Fibroblast of lung (primary cell): ENCODE measurements at regions not wholly inside any gene's neighbourhood (a gene's known extent, or its start where the extent isn't known, plus 50 kb on each side); places are given as distances from the start of the nearest gene placed in this dataset.

ENCODE experiments used
- EZH2 ChIP-seq: IDR thresholded peaks from 2 replicates; pipeline ENCODE4 v1.5.1; 2012; ENCODE audit warnings: low read length, control low read depth, mild to moderate bottlenecking; ENCODE audit errors: missing control alignments
- TF ChIP-seq, protein P1 (sequence below), 2 donors: IDR thresholded peaks in 1 of 2; conservative IDR thresholded peaks in 1 of 2; 1 replicate in 1 of 2; 2 replicates in 1 of 2; pipeline ENCODE4 v1.5.1; 2011 to 2012; ENCODE audit warnings: low read length in 2 of 2, control low read depth in 1 of 2, inconsistent platforms in 1 of 2, low read depth in 1 of 2, mild to moderate bottlenecking in 1 of 2

DNA sequence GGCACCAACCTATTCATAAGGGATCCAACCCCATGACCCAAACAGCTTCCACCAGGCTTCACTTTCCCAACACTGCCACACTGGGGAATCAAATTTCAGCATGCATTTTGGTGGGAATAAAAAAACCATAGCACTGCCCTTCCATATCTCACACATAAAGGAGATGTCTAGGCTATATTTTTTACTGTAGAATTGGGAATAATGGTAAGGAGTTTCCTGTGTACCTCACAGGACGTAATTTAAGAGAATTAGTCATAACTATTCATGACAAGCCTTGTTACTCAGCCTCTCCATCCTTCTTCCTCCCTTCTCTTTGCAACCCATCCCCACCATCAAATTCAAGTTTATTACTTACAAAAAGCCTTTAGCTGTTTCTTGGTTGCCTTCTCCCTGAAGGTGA lies 352.1 kb downstream of the MLLT3 start:
- TF ChIP-seq, protein P1, sequence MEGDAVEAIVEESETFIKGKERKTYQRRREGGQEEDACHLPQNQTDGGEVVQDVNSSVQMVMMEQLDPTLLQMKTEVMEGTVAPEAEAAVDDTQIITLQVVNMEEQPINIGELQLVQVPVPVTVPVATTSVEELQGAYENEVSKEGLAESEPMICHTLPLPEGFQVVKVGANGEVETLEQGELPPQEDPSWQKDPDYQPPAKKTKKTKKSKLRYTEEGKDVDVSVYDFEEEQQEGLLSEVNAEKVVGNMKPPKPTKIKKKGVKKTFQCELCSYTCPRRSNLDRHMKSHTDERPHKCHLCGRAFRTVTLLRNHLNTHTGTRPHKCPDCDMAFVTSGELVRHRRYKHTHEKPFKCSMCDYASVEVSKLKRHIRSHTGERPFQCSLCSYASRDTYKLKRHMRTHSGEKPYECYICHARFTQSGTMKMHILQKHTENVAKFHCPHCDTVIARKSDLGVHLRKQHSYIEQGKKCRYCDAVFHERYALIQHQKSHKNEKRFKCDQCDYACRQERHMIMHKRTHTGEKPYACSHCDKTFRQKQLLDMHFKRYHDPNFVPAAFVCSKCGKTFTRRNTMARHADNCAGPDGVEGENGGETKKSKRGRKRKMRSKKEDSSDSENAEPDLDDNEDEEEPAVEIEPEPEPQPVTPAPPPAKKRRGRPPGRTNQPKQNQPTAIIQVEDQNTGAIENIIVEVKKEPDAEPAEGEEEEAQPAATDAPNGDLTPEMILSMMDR (conservative IDR thresholded peaks at IDR 0.05 in 1 of 2, IDR thresholded peaks at IDR 0.05 in 1 of 2; ENCODE audit: low read depth in 1 of 2, low read length in 2 of 2): no peak
- TF ChIP-seq EZH2: no peak
